OCI-LY1 (cell line): ENCODE measurements at regions not wholly inside any gene's neighbourhood (a gene's known extent, or its start where the extent isn't known, plus 50 kb on each side); places are given as distances from the start of the nearest gene placed in this dataset.

Experiments used
- H2AFZ ChIP-seq: fragments of 200-600 bp; sonication (generic), shearing (Covaris generic); 2 replicates; pipeline ENCODE4 v1.6.0; 2014; ENCODE audit warnings: antibody characterized with exemption, mild to moderate bottlenecking, low read length
- H3F3A ChIP-seq: fragments of 200-600 bp; sonication (generic), shearing (Covaris generic); 2 replicates; pipeline ENCODE4 v1.6.0; 2014; ENCODE audit warnings: mild to moderate bottlenecking, antibody characterized with exemption, low read length, moderate library complexity; ENCODE audit not compliant: insufficient read depth
- H3K27ac ChIP-seq: fragments of 200-600 bp; sonication (generic); 2 replicates; pipeline ENCODE4 v1.5.1; 2014; ENCODE audit warnings: low read length, mixed run types, mild to moderate bottlenecking, low read depth; ENCODE audit not compliant: poor library complexity, severe bottlenecking
- H3K27me3 ChIP-seq: fragments of 200-600 bp; sonication (generic); 2 replicates; pipeline ENCODE4 v1.6.0; 2014; ENCODE audit warnings: antibody characterized with exemption, mild to moderate bottlenecking, low read length, moderate library complexity; ENCODE audit not compliant: insufficient read depth
- H3K36me3 ChIP-seq: fragments of 200-600 bp; sonication (generic); 2 replicates; pipeline ENCODE4 v1.6.1; 2014; ENCODE audit warnings: mild to moderate bottlenecking, antibody characterized with exemption, low read length, moderate library complexity, mixed read lengths; ENCODE audit not compliant: insufficient read depth
- H3K4me1 ChIP-seq: fragments of 200-600 bp; sonication (generic); 2 replicates; pipeline ENCODE4 v1.5.1; 2014; ENCODE audit warnings: mild to moderate bottlenecking, low read length, moderate library complexity; ENCODE audit not compliant: insufficient read depth, severe bottlenecking
- H3K4me2 ChIP-seq: fragments of 200-600 bp; sonication (generic), shearing (Covaris generic); 2 replicates; pipeline ENCODE4 v1.6.1; 2014; ENCODE audit warnings: low read length
- H3K4me3 ChIP-seq: fragments of 200-600 bp; sonication (generic); 2 replicates; pipeline ENCODE4 v1.5.1; 2014; ENCODE audit warnings: low read length, low read depth, mild to moderate bottlenecking, mixed read lengths; ENCODE audit not compliant: poor library complexity, severe bottlenecking
- H3K79me2 ChIP-seq: fragments of 200-600 bp; shearing (Covaris generic); 2 replicates; pipeline ENCODE4 v1.6.1; 2016; ENCODE audit warnings: mixed run types, low read length, mixed read lengths; ENCODE audit not compliant: insufficient read depth
- H3K9ac ChIP-seq: fragments of 200-600 bp; sonication (generic), shearing (Covaris generic); 2 replicates; pipeline ENCODE4 v1.6.1; 2014; ENCODE audit warnings: mild to moderate bottlenecking, low read length, mixed read lengths
- H3K9me2 ChIP-seq: fragments of 200-600 bp; sonication (generic), shearing (Covaris generic); 2 replicates; pipeline ENCODE4 v1.6.1; 2014; ENCODE audit warnings: low read depth, mild to moderate bottlenecking, low read length, mixed read lengths
- H3K9me3 ChIP-seq: fragments of 200-600 bp; shearing (Covaris generic); 2 replicates; pipeline ENCODE4 v1.6.1; 2014; ENCODE audit warnings: low read length, mixed read lengths
- H4K20me1 ChIP-seq: fragments of 200-600 bp; sonication (generic), shearing (Covaris generic); 2 replicates; pipeline ENCODE4 v1.6.0; 2016; ENCODE audit warnings: mild to moderate bottlenecking, low read length; ENCODE audit not compliant: insufficient read depth
- EZH2 ChIP-seq: fragments of 200-600 bp; sonication (generic), shearing (Covaris generic); IDR thresholded peaks from 2 replicates; pipeline ENCODE4 v1.8.0; 2017; ENCODE audit warnings: borderline replicate concordance, mixed run types, mild to moderate bottlenecking, antibody characterized with exemption, low read length, moderate library complexity, mixed read lengths
- TF ChIP-seq, protein P1 (sequence below): fragments of 200-600 bp; sonication (generic), shearing (Covaris generic); IDR thresholded peaks from 2 replicates; pipeline ENCODE4 v1.5.1; 2017; ENCODE audit warnings: mild to moderate bottlenecking, antibody characterized with exemption, low read length, moderate library complexity, mixed read lengths

- Histone ChIP-seq H2AFZ (no peak overlapping the region), H4K20me1 (no peaks in the 10 kb centered on the region), H3K27ac (no peak overlapping the region), H3K4me2 (no peak overlapping the region), H3K36me3 (no peaks in the 10 kb centered on the region), H3K9ac (no peak overlapping the region), H3K79me2 (no peaks in the 10 kb centered on the region), H3F3A (no peaks in the 10 kb centered on the region), H3K4me1 (no peaks in the 10 kb centered on the region), H3K9me2 (no peaks in the 10 kb centered on the region), H3K9me3 (no peaks in the 10 kb centered on the region), H3K27me3 (no peaks in the 10 kb centered on the region), H3K4me3 (no peak overlapping the region)
- TF ChIP-seq, protein P1, sequence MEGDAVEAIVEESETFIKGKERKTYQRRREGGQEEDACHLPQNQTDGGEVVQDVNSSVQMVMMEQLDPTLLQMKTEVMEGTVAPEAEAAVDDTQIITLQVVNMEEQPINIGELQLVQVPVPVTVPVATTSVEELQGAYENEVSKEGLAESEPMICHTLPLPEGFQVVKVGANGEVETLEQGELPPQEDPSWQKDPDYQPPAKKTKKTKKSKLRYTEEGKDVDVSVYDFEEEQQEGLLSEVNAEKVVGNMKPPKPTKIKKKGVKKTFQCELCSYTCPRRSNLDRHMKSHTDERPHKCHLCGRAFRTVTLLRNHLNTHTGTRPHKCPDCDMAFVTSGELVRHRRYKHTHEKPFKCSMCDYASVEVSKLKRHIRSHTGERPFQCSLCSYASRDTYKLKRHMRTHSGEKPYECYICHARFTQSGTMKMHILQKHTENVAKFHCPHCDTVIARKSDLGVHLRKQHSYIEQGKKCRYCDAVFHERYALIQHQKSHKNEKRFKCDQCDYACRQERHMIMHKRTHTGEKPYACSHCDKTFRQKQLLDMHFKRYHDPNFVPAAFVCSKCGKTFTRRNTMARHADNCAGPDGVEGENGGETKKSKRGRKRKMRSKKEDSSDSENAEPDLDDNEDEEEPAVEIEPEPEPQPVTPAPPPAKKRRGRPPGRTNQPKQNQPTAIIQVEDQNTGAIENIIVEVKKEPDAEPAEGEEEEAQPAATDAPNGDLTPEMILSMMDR: no peak
- no peak for TF ChIP-seq EZH2
Observed at GRCh38 chr18:1599196-1599595, 694.5 kb downstream of the ADCYAP1 start.

DNA sequence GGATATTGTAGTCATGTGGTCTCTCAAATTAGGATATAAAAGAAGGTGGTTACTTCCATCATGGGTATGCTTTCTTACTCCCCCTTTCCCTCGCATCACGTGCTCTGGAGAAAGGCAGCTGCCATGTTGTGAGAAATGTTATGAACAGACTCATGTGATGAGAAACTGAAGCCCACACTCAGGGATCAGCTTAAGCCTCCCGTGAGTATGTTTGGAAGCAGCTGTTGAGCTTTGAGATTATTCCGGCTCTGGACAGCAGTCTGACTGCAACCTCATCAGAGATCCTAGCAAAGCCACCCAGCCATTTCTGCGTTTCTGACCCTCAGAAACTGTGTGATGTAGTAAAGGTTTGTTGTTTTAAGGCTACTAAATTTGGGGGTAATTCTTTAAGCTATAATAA, 700.1 kb downstream of the ADCYAP1 start:
- H3K79me2 ChIP-seq: no peaks in the 10 kb centered on the region
- no peaks in the 10 kb centered on the region for H3K36me3 ChIP-seq
- H3K4me2 ChIP-seq: no peak overlapping the region
- H2AFZ ChIP-seq: no peak overlapping the region
- no peaks in the 10 kb centered on the region for H3K27me3 ChIP-seq
- TF ChIP-seq, protein P1: no peak
- no peak for TF ChIP-seq EZH2
- H3K9me3 ChIP-seq: no peaks in the 10 kb centered on the region
- no peak overlapping the region for H3K9ac ChIP-seq
- no peaks in the 10 kb centered on the region for H4K20me1 ChIP-seq
- no peak overlapping the region for H3K4me3 ChIP-seq
- no peaks in the 10 kb centered on the region for H3K9me2 ChIP-seq
- no peaks in the 10 kb centered on the region for H3K4me1 ChIP-seq
- H3K27ac ChIP-seq: no peak overlapping the region
- no peaks in the 10 kb centered on the region for H3F3A ChIP-seq

GRCh38 chr18:1618364-1618763, 713.7 kb downstream of the ADCYAP1 start:
- no peak for TF ChIP-seq EZH2
- TF ChIP-seq, protein P1: no peak
- H3K4me1 ChIP-seq: no peaks in the 10 kb centered on the region
- H3K9ac ChIP-seq: no peak overlapping the region
- H3K27me3 ChIP-seq: no peaks in the 10 kb centered on the region
- no peaks in the 10 kb centered on the region for H3K79me2 ChIP-seq
- no peaks in the 10 kb centered on the region for H3K9me3 ChIP-seq
- H3K27ac ChIP-seq: no peak overlapping the region
- H4K20me1 ChIP-seq: no peaks in the 10 kb centered on the region
- no peaks in the 10 kb centered on the region for H3K9me2 ChIP-seq
- H3K4me3 ChIP-seq: no peak overlapping the region
- no peak overlapping the region for H3K4me2 ChIP-seq
- H3F3A ChIP-seq: no peaks in the 10 kb centered on the region
- H3K36me3 ChIP-seq: no peaks in the 10 kb centered on the region
- H2AFZ ChIP-seq: no peak overlapping the region
